Activated CD4-positive, CD25-positive, alpha-beta regulatory T cell treated with anti-CD3 and anti-CD28 coated beads, Interleukin-2, amount 50 U/mL, for 24 hours (primary cell): ENCODE measurements at regions not wholly inside any gene's neighbourhood (a gene's known extent, or its start where the extent isn't known, plus 50 kb on each side); places are given as distances from the start of the nearest gene placed in this dataset.
"Not testable (repeated sequence)": the region's sequence is repeated elsewhere in the genome, so short reads cannot be mapped to it uniquely, and the experiment has no call there.

Source experiments
- ATAC-seq, 2 donors: fragments of 150-1000 bp; cut with Tn5 transposase; one replicate each; pipeline ENCODE4 v1.10.0; 2021; ENCODE audit warnings: mild to moderate bottlenecking in 1 of 2, moderate library complexity in 1 of 2

DNA sequence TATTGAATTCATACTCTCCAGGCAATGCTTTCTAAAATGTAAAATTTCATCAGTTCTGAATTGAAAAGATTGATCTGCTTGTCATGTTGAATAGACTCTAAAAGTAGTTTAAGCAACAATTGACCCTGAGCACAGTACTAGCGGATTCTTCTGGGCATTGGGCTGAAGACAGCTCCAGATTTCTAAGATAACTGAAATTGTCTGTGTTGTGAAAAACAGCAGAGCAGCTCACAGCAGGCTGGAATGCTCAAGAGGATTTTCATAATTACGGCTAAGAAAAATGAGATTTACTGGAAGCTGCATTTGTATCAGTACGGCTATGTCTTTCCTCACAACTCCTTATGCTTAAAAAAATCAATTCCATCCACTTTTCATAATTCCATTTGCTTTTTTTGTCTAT is 373.7 kb downstream of the HACE1 start:
- ATAC-seq: no peak

DNA sequence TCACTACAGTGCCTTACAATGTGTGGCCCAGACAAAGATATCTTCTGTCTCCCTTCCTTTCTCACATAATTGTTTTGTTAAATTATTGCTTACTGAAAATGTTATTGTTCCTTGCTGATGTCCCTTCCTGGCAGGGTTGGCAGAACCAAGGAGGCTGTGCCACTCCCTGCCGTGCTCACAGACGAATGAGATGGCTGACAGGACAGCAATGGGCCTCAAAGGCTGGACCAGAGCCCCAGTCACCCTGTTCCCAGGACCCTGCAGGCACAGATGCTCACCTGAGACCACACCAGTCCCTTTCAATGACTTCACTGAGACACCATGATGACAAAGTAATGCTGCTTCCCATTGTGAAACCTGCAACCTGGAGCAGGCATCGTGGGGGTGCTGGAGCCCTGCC is 375.1 kb downstream of the HACE1 start:
- ATAC-seq: no peak

GRCh38 chr6:104484191-104484590 is 375.5 kb downstream of the HACE1 start:
- no peak for ATAC-seq

DNA sequence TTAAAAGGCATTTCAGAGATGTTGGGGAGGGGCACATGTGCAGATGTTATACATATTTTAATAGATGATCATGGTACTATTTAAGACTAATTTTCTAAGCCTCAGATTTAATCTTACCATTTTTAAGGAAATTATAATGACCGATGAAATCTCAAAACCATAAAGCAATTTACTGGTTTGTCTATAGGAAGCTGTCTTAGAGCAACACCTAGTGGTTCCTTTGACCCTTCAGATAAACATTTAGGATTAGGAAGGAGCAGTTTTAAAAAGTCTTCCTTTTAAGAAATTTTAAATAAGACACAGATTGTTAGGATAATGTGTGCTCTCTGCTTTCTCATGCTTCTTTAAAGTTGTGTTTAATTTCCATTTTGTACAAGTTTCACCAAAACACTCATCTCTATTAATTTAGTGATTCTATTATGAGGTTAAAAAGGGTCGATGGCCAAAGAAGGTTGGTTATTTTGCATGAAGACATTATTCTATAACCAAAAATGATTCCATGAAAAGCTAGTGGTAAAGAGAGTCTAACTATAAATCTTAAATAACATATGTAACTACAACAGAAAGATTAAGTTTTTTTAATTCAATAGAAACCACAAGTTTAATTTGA is 376.4 kb downstream of the HACE1 start:
- no peak for ATAC-seq

- no peak for ATAC-seq
Observed at GRCh38 chr6:104477569-104477968, 382.1 kb downstream of the HACE1 start.

DNA sequence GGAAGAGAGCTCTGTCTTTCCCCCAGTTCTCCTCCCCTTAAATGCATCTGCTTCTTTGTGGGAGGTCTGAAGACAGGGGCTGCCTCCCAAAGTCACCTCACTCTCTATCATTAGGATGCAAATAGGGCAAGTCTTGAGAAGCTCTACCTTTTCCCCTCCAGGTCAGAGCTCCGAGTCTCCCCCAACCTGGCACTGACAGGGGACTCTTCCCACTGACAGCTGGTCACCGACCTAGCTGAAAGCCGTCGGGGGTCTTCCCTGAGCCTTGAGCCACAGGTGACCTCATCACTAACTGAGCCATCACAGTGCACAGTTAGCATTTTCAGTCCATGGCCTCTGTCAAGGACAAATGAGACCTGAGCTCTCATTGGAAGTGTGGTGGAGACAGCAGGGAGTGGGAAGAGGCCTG is 386.7 kb downstream of the HACE1 start:
- ATAC-seq: no peak

DNA sequence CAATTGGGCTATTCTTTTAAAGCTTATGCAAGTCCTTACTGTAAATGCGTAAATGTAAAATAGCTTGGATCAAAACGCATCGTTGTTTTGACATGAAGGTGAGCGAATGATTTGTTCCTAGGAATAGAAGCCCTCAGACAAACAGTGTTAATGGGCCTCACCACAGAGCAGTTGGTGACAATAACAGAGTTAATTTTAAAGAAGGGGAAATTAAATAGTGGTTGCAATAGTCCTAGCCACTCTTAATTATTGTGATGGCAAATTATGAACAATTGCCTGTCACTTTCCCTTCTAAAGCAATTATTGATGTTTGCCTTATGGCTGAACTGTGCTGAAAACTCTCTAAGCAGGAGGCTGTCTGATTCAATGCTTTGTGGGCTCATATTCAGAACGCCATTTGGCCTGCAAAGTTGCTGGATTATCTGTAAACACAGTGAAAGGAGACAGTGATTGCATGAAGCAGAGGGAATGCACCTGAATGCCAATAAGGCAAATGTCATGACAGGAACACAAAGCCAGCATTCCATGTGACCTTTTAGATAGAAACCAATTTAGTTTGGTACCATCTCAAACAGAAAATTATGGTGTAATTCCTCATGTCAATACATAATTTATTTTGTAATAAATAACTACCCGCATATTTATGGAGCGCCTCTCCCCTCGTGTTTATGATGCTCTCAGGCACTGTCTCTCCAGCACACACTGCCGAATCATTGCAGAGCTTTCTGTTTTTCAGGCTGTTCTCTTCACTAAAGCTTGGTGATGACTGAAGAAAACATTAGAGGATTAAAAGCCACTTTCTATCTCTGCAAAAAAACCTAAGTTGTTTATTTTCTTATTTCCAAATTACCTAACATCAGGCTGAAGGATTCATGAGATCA is 387.5 kb downstream of the HACE1 start:
- ATAC-seq: no peak

GRCh38 chr6:104466306-104466705 is 393.4 kb downstream of the HACE1 start:
- ATAC-seq: no peak

GRCh38 chr6:104462811-104463599 is 396.7 kb downstream of the HACE1 start:
- ATAC-seq: no peak

GRCh38 chr6:104460738-104461483 is 398.8 kb downstream of the HACE1 start:
- no peak for ATAC-seq

DNA sequence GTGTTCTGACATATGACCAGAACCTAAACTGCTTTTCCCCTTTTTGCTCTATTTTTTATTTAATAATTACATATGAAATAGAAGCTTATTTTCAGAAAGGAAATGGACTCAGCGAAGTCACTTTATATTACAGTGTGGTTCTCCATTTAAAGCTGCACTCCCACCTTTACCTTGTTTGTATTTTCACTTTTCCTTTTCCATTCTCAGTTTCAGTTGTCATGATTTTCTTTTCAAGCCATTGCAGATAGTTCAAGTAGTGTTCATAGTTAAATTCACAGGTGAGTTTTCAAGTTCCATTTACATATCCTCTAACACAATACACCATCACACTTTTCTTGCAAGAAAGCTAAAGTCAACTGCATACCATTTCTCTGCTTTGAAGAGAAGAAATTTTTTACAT is 400.2 kb downstream of the HACE1 start:
- no peak for ATAC-seq

GRCh38 chr6:104449918-104450317 is 409.8 kb downstream of the HACE1 start:
- ATAC-seq: no peak

- ATAC-seq: not testable (repeated sequence)
Observed at GRCh38 chr6:104446101-104447080, 413.3 kb downstream of the HACE1 start.

DNA sequence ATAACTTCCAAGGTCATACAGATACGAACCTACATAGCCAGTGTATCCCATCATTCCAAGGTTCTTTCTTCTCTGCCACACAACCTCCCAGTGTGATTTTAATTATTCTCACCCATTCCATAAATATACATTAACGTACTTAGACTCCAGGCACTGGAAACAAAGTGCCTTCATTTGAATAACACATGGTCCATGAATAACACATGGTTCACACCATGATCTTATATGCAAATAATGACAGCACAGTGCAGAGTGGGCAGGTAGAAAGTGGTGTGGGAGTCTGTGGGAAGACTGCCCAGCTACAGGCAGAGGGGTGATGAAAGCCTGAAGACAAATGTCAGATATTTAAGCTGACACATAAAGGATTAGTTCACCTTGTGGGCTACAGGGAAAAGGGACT is 425.2 kb downstream of the HACE1 start:
- ATAC-seq: no peak

DNA sequence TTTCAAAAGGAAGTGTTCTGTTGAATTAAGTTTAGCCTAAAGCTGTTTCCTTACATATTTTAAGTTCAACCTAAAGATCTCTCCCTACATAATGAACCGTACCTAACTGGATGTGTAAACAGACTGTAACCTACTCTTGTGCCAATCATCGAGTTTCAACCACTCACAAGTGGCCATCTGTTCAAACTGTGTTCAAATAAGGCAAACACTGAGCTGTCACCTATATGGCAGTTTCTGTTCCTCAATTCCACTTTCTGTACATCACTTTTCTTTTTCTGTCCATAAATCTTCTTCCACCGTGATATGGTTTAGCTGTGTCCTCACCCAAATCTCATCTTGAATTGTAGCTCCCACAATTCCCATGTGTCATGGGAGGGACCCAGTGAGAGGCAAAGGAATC is 428.6 kb downstream of the HACE1 start:
- ATAC-seq: no peak

DNA sequence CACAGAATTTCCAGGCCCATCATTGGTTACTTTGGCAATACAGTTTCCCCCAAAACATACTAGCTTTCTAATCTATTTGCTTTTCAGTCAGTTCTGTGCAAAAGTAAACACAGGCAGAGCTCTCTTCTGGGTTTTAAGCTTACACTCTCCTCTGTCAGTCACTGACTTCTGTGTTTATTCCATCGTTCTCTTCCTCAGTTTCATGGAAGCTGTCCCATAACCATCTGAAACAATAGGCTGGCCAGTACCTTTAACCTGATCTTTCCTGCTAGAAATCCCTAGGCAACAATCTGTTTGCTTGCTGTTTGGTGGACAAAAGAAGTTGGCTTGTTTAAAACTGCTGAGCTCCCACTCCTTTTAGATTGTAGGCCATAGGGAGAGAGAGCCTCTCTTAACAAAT is 431.5 kb downstream of the HACE1 start:
- no peak for ATAC-seq

DNA sequence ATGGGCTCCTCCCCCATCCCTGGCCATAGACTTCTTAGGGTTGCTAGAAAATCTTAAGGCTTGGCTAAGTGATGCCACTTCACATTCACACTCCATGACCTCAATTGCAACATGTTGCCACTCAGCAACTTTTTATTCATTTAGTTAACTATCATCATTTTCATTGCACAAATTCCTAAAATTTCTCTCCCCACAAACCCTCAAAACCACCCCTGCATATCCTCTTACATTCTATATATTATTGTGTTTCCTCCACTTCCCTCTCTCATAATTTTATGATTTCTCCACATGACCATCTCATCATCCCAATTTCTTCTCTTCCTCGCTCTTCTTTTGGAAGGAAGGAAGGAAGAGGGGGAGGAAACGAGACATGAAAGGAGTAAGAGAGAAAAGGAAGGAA is 436.0 kb downstream of the HACE1 start:
- ATAC-seq: no peak

- ATAC-seq: no peak
Observed at GRCh38 chr6:104421650-104422049, 438.1 kb downstream of the HACE1 start.

GRCh38 chr6:104418839-104419238 is 440.9 kb downstream of the HACE1 start:
- ATAC-seq: no peak

DNA sequence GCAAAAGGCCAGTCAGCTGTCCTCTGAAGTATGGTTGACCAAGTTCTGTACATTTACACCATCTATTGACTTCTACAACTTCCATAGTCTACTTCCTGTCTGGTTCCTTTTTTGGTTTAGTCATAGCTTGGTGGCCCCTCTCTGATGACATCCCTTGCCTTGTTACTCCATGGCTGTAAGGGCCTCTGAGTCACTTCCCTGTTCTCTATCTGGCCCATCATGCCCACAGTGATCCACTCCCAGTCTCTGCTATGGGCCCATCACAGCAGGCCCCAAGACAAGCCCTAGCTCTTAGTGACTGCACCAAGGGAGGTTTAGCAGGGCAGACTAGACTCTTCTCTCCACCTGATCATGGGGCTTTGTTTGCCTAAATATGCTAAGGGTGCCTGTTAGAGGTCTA is 441.6 kb downstream of the HACE1 start:
- ATAC-seq: no peak

- no peak for ATAC-seq
Observed at GRCh38 chr6:104414723-104415122, 445.0 kb downstream of the HACE1 start.

DNA sequence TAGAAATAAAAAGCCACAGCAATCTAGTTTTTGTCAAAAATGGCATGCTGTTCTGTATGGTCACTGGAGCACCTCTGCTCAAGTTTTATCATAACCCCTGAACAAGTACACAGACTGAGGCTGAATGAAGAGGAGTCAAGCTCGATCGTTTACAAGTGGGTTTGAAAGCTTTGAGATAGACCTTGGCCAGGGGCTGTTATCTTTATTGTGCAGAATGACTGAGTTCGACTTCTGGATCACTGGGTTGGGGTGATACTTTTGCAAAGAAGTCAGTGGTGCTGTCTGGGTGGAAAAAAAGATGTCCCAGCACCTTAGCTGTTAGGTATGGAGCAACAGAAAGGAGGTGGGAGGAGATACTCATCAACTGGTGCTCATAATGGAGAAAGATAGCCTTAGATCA is 446.0 kb downstream of the HACE1 start:
- ATAC-seq: no peak
